Activated CD8-positive, alpha-beta T cell treated with anti-CD3 and anti-CD28 coated beads for 36 hours (primary cell): ENCODE measurements at regions not wholly inside any gene's neighbourhood (a gene's known extent, or its start where the extent isn't known, plus 50 kb on each side); places are given as distances from the start of the nearest gene placed in this dataset.

Experiments
- ATAC-seq: fragments of 200-7000 bp; cut with Tn5 transposase; one replicate; pipeline ENCODE4 v1.10.0; 2021; ENCODE audit warnings: mild to moderate bottlenecking, moderate library complexity
- CTCF ChIA-PET: fragments of 350-600 bp; sonication (Branson Sonifier 250); formaldehyde crosslinking; loops from one replicate; lab custom pipeline; 2021; ENCODE audit warnings: antibody characterized with exemption; lab: Charles Lee
- POLR2A ChIA-PET: fragments of 350-600 bp; sonication (Branson Sonifier 250); formaldehyde crosslinking; loops from one replicate; lab custom pipeline; 2021; ENCODE audit warnings: antibody characterized with exemption; lab: Charles Lee
- DNase-seq: peaks from one replicate; pipeline ENCODE4 v3.0.0-alpha.2; 2020
- H3K27ac Mint-ChIP-seq: one replicate; pipeline ENCODE4 v1.8.0; 2021; ENCODE audit warnings: mild to moderate bottlenecking, mixed read lengths
- H3K27me3 Mint-ChIP-seq: one replicate; pipeline ENCODE4 v1.8.0; 2021; ENCODE audit warnings: mixed read lengths
- H3K36me3 Mint-ChIP-seq: one replicate; pipeline ENCODE4 v1.8.0; 2021; ENCODE audit warnings: low read depth, mixed read lengths
- H3K4me1 Mint-ChIP-seq: one replicate; pipeline ENCODE4 v1.8.0; 2021; ENCODE audit warnings: low read depth, mixed read lengths
- H3K4me3 Mint-ChIP-seq: one replicate; pipeline ENCODE4 v1.8.0; 2021; ENCODE audit warnings: mild to moderate bottlenecking, moderate library complexity, mixed read lengths
- H3K9me3 Mint-ChIP-seq: one replicate; pipeline ENCODE4 v1.8.0; 2021; ENCODE audit warnings: mixed read lengths
- intact Hi-C: fragments of 100-400 bp; cut with micrococcal nuclease; formaldehyde crosslinking; loops from one replicate; pipeline ENCODE4 v1.10.0; 2022
- TF ChIP-seq, protein P1 (sequence below): fragments of 200-600 bp; IDR thresholded peaks from one replicate; pipeline ENCODE4 v1.8.0; 2022; ENCODE audit warnings: antibody characterized with exemption, mild to moderate bottlenecking

DNA sequence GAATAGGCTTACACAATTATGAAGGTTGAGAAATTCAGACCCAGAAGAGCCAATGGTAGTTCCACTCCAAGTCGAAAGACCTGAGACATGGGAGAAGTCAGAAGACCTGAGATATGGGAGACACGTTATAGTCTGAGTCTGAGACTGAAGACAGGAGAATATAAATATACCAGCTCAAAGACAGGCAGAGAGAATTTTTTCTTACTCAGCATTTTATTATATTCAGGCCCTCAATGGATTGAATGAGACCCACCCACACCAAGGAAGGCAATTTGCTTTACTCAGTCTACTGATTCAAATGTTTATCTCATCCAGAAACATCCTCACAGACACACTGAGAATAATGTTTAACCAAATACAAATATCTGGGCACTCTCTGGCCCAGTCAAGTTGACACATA is 693.5 kb downstream of the HDGFL1 start:
- Mint-ChIP-seq H3K36me3 (no peaks in the 10 kb centered on the region), H3K9me3 (peaks cover 8% of the 10 kb centered on the region), H3K4me3 (no peak overlapping the region), H3K27ac (no peak overlapping the region), H3K4me1 (no peaks in the 10 kb centered on the region), H3K27me3 (no peaks in the 10 kb centered on the region)
- intact Hi-C loops: no loop called here
- ChIA-PET POLR2A (no interaction called here), CTCF (no interaction called here)
- ATAC-seq (no peak), DNase-seq (no peak)
- TF ChIP-seq, protein P1, sequence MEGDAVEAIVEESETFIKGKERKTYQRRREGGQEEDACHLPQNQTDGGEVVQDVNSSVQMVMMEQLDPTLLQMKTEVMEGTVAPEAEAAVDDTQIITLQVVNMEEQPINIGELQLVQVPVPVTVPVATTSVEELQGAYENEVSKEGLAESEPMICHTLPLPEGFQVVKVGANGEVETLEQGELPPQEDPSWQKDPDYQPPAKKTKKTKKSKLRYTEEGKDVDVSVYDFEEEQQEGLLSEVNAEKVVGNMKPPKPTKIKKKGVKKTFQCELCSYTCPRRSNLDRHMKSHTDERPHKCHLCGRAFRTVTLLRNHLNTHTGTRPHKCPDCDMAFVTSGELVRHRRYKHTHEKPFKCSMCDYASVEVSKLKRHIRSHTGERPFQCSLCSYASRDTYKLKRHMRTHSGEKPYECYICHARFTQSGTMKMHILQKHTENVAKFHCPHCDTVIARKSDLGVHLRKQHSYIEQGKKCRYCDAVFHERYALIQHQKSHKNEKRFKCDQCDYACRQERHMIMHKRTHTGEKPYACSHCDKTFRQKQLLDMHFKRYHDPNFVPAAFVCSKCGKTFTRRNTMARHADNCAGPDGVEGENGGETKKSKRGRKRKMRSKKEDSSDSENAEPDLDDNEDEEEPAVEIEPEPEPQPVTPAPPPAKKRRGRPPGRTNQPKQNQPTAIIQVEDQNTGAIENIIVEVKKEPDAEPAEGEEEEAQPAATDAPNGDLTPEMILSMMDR: no peak

DNA sequence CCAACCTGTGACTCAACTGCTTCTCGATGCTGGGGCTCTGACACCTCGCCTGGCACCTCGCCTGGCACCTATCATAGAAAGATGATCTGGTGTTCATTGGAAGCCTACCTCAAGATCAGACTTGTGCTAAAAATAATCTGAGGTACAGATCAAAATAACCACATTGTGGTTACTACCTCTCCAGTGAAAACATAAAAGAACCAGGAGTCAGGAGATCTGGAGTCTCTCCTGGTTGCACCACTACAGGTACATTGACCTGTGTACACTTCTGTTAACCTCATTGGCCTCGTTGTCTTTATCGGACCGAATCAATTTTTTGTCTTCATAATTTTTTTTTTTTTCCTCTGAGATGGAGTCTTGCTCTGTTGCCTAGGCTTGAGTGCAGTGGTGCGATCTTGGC is 695.9 kb downstream of the HDGFL1 start:
- intact Hi-C loops: no loop called here
- ChIA-PET POLR2A (no interaction called here), CTCF (no interaction called here)
- Mint-ChIP-seq H3K9me3 (peaks cover 6% of the 10 kb centered on the region), H3K36me3 (no peaks in the 10 kb centered on the region), H3K27ac (no peak overlapping the region), H3K27me3 (no peaks in the 10 kb centered on the region), H3K4me1 (no peaks in the 10 kb centered on the region), H3K4me3 (no peak overlapping the region)
- ATAC-seq: no peak
- DNase-seq: no peak
- TF ChIP-seq, protein P1: no peak

DNA sequence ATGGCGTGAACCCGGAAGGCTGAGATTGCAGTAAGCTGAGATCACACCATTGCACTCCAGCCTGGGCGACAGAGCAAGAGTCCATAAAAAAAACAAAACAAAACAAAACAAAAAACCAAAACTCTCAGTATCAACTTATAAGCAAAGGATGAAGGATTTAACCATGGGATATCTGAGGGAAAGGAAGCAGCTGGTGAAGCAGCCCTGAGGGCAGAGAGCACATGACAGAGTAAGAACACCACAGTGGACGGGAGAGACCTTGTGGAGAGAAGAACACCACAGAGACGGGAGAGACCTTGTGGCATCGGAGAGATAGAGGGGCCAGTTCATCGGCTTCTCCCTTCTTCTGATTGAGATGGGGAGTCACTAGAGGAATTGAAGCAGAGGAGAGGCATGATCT is 697.2 kb downstream of the HDGFL1 start:
- ATAC-seq (no peak), DNase-seq (no peak)
- Mint-ChIP-seq H3K27me3 (no peaks in the 10 kb centered on the region), H3K27ac (no peak overlapping the region), H3K36me3 (no peaks in the 10 kb centered on the region), H3K4me1 (no peaks in the 10 kb centered on the region), H3K4me3 (no peak overlapping the region), H3K9me3 (no peaks in the 10 kb centered on the region)
- ChIA-PET CTCF (no interaction called here), POLR2A (no interaction called here)
- intact Hi-C loops: no loop called here
- TF ChIP-seq, protein P1: no peak

DNA sequence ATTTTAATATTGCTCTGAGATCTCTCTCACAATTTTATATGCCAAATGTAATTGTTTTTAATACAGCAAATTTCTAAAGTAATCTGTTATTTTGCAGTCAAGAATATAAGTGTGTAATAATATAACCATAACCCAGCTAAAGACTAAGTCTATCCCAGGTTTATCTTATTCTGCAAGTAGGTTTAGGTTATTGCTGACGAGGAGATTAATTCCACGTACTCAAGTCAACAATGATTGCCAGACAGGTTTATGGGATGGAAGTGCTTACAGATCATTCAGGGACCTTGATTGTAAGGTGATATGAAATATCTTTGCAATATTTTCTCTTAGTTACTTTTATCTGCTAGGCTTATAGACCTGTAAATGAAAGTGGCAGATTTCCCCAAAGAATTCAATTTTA is 698.3 kb downstream of the HDGFL1 start:
- no peaks in the 10 kb centered on the region for H3K36me3 Mint-ChIP-seq
- TF ChIP-seq, protein P1: no peak
- ChIA-PET CTCF (no interaction called here), POLR2A (no interaction called here)
- H3K27me3 Mint-ChIP-seq: no peaks in the 10 kb centered on the region
- ATAC-seq: no peak
- DNase-seq: no peak
- H3K4me3 Mint-ChIP-seq: no peak overlapping the region
- H3K4me1 Mint-ChIP-seq: no peaks in the 10 kb centered on the region
- intact Hi-C loops: no loop called here
- no peak overlapping the region for H3K27ac Mint-ChIP-seq
- H3K9me3 Mint-ChIP-seq: no peaks in the 10 kb centered on the region

DNA sequence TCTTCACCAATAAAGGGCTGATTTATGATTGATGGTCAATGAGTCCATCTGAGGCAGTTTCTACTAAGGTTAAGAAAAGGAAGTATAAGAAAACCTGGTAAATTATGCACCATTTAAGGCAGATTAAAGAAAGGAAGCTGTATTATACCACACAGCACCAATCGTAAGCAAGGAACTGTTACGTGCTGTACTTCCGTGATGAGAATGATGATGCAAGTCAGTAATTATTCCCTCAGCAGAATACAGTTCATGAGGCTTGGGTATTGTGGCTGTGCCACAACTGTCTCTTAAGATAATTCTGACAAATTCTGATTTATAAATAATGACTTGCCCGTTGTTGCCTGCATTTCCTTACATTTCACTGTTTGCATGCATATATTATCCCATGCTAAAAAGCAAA is 699.0 kb downstream of the HDGFL1 start:
- no peak overlapping the region for H3K4me3 Mint-ChIP-seq
- POLR2A ChIA-PET: interaction anchor here (0.6 kb wide), 1 partner anchor 1828 kb away, joined by 3 read pairs; no protein-coding TSS in a partner anchor
- CTCF ChIA-PET: no interaction called here
- no peaks in the 10 kb centered on the region for H3K9me3 Mint-ChIP-seq
- no peaks in the 10 kb centered on the region for H3K4me1 Mint-ChIP-seq
- TF ChIP-seq, protein P1: no peak
- H3K27ac Mint-ChIP-seq: no peak overlapping the region
- DNase-seq (no peak), ATAC-seq (no peak)
- no peaks in the 10 kb centered on the region for H3K27me3 Mint-ChIP-seq
- intact Hi-C loops: no loop called here
- no peaks in the 10 kb centered on the region for H3K36me3 Mint-ChIP-seq
